Spinal cord (tissue), 9 donors: ENCODE measurements at regions not wholly inside any gene's neighbourhood (a gene's known extent, or its start where the extent isn't known, plus 50 kb on each side); places are given as distances from the start of the nearest gene placed in this dataset.
A peak's percentile ranks its signal among the peaks of the same experiment; 100 is the strongest.

Experiments
- DNase-seq, 6 donors: peaks; one replicate each; pipeline versions ENCODE4 v3.0.0 to v3.0.0-alpha.2; 2013 to 2015; ENCODE audit warnings: low spot score in 6 of 6, low read depth in 4 of 6
- H3K27ac ChIP-seq: one replicate; pipeline ENCODE4 v1.5.1; 2013; ENCODE audit warnings: low read depth, low read length, control low read depth
- H3K27me3 ChIP-seq: one replicate; pipeline ENCODE4 v1.6.1; 2013; ENCODE audit warnings: low read length; ENCODE audit not compliant: control insufficient read depth, insufficient read depth
- H3K36me3 ChIP-seq: one replicate; pipeline ENCODE4 v1.6.1; 2013; ENCODE audit warnings: low read length; ENCODE audit not compliant: control insufficient read depth, insufficient read depth
- H3K4me1 ChIP-seq: one replicate; pipeline ENCODE4 v1.6.1; 2013; ENCODE audit warnings: low read length; ENCODE audit not compliant: control insufficient read depth, insufficient read depth
- H3K4me3 ChIP-seq: one replicate; pipeline ENCODE4 v1.5.1; 2013; ENCODE audit warnings: low read depth, low read length, control low read depth
- H3K9me3 ChIP-seq: one replicate; pipeline ENCODE4 v1.6.1; 2013; ENCODE audit warnings: low read length; ENCODE audit not compliant: control insufficient read depth, insufficient read depth
- WGBS: methylation state at CpG from one replicate; pipeline ENCODE4 v1.1.5; 2013; ENCODE audit warnings: missing lambda C conversion rate; ENCODE audit not compliant: insufficient coverage; 5-methylcytosine and 5-hydroxymethylcytosine counted together
- donor health status: healthy.

DNA sequence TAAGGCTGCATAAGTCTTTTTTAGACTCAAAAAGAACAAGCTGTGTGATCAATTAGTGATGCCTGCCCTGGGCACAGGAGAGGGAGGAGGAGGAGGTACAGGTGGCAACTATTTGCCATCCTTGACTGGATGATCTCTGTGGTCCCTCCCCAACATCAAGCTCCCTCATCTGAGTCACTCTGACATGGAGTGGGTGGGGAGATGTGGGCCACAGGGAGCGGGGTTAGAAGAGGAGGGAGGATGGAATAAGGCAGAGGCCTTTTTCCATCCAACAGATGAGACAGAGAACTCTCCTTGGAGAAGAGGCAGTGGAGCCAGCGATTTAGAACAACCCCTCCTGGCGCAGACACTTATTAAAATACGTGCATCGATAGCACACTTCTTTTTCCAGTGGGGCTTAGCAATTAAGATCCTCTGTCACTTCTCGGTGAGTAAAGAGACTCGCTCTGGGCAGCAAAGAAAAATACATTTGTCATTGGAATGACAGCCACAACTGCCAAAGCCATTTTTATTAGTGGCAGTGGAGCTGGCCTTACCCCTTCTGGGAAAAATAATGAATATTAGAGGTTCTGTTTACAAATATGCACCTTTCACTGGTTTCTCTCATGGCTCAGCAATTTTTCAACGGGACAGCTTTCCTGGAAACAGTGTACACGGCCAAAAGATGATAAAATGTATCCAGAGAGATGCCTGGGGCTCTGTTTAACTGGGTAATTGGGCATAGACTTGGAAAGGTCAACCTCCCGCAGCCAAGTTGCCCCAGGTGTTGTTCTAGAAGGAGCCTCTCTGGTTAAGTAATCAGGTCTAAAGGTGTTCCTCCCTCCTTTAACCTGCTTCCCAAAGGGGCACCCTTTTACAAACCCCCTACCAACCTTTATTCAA lies 238.4 kb upstream of the CXCR4 start:
- no peaks in the 10 kb centered on the region for H3K36me3 ChIP-seq
- no peaks in the 10 kb centered on the region for H3K27me3 ChIP-seq
- H3K27ac ChIP-seq: no peak overlapping the region
- H3K9me3 ChIP-seq: no peaks in the 10 kb centered on the region
- 60% methylated on average over 4 of the region's 10 CpGs for WGBS
- H3K4me3 ChIP-seq: no peak overlapping the region
- peak in 1 of 6 donors; percentile 68 for DNase-seq
- H3K4me1 ChIP-seq: peaks cover 11% of the 10 kb centered on the region

DNA sequence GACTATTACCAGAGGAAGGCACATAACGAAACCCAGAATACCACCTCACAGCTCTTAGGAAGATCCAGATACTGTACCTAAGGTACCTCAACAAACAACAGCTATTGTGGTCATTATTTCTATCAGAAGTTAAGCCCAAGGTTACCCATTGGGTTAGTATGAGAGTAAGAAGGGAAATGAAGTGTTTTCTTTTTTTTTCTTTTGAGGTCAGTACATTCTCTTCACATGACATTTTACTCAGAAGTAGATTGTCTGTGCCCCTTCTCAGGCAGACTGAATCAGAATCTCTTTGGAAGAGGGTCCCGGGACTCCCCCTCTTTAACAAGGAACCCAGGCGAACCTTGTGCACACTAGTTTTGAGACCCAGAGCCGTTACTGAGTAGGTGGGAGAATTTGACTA lies 233.7 kb upstream of the CXCR4 start:
- WGBS: no CpG with 5 or more reads among the region's 4 CpGs
- peaks cover 11% of the 10 kb centered on the region for H3K4me1 ChIP-seq
- H3K4me3 ChIP-seq: no peak overlapping the region
- H3K36me3 ChIP-seq: no peaks in the 10 kb centered on the region
- no peak for DNase-seq
- H3K27ac ChIP-seq: no peak overlapping the region
- no peaks in the 10 kb centered on the region for H3K27me3 ChIP-seq
- no peaks in the 10 kb centered on the region for H3K9me3 ChIP-seq

DNA sequence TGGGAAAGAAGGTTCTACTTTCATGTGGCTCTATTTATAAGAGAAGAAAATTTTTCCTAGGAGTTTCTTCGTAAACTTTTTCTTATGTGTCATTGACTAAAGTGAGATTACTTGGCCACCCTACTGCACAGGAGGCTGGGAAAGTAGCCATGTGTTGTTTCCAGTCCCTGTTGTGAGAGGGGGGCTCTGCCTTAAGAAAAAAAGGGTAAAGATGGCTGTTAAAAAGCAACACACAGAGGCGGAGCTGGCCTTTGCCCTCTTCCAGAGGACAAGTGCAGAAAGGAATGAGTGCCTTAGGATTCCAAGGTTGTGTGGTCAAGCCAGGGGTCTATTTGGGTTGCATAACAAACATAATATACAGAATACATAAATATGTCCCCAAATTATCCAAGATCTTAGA lies 230.0 kb upstream of the CXCR4 start:
- no peak overlapping the region for H3K27ac ChIP-seq
- no peaks in the 10 kb centered on the region for H3K9me3 ChIP-seq
- DNase-seq: peak in 1 of 6 donors; percentile 33
- 100% methylated on average over 2 of the region's 2 CpGs for WGBS
- no peak overlapping the region for H3K4me3 ChIP-seq
- no peaks in the 10 kb centered on the region for H3K27me3 ChIP-seq
- no peaks in the 10 kb centered on the region for H3K4me1 ChIP-seq
- no peaks in the 10 kb centered on the region for H3K36me3 ChIP-seq

DNA sequence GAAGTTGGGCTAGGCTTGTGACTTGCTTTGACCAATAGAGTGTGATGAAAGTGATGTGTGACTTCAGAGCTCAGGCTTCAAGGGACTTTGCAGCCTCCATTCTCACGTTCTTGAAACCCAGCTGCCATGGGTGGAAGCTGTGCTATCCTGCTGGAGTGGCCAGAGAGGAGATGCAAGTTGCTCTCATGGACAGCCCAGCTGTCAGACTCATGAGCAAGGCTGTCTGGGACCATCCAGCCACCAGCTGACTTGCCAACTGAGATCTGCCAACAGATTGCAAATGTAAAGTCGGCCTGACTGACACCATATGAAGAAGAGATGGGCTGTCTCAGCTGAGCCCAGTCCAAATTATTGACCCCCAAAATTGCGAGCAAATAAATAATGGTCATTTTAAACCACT lies 226.4 kb upstream of the CXCR4 start:
- no peaks in the 10 kb centered on the region for H3K36me3 ChIP-seq
- DNase-seq: no peak
- H3K4me1 ChIP-seq: no peaks in the 10 kb centered on the region
- no peak overlapping the region for H3K4me3 ChIP-seq
- no peaks in the 10 kb centered on the region for H3K27me3 ChIP-seq
- WGBS: 88% methylated on average over 2 of the region's 3 CpGs
- no peaks in the 10 kb centered on the region for H3K9me3 ChIP-seq
- H3K27ac ChIP-seq: no peak overlapping the region

DNA sequence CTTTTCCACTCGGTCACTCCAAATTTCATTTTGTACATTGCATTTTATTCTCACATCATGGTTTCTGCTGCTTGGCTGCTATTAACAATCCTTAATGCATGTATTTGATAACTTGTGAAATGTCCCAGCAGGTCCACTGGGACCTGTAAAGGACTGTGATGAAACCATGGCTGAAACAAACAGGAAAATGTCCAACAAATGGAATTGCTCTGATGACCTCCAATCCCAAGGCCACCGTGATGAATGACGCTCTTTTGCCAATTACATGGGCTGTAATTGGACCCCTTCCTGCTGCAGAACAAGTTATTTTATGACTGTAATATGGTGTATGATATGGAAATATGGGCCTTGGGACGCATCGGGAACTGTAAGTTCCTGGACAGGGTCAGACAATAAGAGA lies 224.2 kb upstream of the CXCR4 start:
- Histone ChIP-seq H3K4me1 (no peaks in the 10 kb centered on the region), H3K27me3 (no peaks in the 10 kb centered on the region), H3K9me3 (peaks cover 3% of the 10 kb centered on the region), H3K36me3 (no peaks in the 10 kb centered on the region), H3K4me3 (no peak overlapping the region), H3K27ac (no peak overlapping the region)
- peak in 1 of 6 donors; percentile 79 for DNase-seq
- 85% methylated on average over 4 of the region's 5 CpGs for WGBS

DNA sequence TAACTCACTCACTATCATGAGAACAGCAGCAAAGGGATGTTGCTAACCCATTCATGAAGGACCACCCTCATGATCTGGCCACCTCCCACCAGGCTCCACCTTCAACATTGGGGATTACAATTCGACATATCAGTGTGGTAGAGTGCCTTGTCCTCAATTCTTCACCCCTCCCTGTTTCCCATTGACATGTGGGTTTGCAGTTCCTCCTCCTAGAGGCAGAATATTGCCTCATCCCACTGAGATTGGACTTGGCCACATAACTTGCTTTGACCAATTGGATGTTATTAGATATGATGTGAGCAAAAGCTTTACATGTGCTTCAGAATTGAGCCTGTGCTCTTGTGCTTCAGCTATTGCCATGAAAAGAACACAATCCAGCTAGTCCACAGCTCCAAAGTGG lies 217.0 kb upstream of the CXCR4 start:
- WGBS: 100% methylated on average over 1 of the region's 1 CpG
- Histone ChIP-seq H3K27ac (no peak overlapping the region), H3K4me1 (no peaks in the 10 kb centered on the region), H3K36me3 (no peaks in the 10 kb centered on the region), H3K9me3 (peaks cover 3% of the 10 kb centered on the region), H3K27me3 (no peaks in the 10 kb centered on the region), H3K4me3 (no peak overlapping the region)
- no peak for DNase-seq

DNA sequence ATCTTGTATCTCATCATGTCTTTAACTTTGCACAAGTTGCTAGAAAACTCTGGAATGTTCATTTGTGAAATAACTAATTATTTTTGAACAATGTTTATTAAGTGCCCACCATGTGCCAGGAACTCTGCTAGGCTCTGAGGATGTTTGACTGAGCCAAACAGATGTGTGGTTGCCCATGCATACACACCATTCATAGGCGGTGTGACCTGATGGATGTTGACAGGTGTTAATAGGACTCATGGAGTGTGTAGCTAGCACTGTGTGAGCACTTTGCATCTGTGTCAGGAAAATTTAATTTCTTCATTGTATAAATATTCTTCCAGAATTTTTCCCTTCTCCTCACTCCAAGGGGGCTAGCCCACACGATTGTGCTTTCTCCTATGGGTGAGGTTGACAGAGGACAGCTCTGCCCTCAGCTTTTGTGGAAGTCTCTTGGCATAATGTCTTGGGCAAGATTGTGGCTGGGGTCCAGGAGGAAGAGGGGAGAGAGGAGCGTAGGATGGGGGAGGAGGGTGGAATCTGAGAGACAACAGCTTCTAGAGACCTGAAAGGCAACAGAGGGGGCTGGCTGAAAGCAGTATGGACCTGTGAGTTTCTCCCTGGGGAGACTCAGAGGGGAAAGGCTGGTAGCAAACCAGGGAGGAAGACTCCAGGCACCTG lies 214.6 kb upstream of the CXCR4 start:
- 64% methylated on average over 1 of the region's 3 CpGs for WGBS
- Histone ChIP-seq H3K27ac (no peak overlapping the region), H3K27me3 (no peaks in the 10 kb centered on the region), H3K36me3 (no peaks in the 10 kb centered on the region), H3K4me1 (no peaks in the 10 kb centered on the region), H3K9me3 (no peaks in the 10 kb centered on the region), H3K4me3 (no peak overlapping the region)
- no peak for DNase-seq

DNA sequence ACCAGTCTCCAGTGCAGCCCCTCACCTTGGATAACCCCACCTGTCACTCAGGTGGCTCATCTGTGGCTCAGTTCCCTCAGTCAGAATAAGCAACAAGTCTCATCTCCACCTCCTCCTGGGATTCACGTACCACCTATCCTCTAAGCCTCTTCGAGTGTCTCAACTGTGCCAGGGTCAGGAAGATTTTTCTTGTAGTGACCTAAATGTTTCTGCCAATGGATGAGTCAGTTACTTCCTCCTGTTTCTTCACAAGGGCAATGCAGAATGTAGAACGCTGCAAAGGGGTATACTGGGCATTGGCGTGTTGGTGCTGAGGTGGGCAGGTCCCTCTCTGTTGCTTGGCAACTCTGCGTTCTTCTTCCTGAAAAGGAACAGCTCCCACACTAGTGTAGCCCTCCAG lies 213.3 kb upstream of the CXCR4 start:
- WGBS: 79% methylated on average over 3 of the region's 5 CpGs
- no peaks in the 10 kb centered on the region for H3K4me1 ChIP-seq
- H3K27ac ChIP-seq: no peak overlapping the region
- no peak for DNase-seq
- no peaks in the 10 kb centered on the region for H3K9me3 ChIP-seq
- H3K36me3 ChIP-seq: no peaks in the 10 kb centered on the region
- no peak overlapping the region for H3K4me3 ChIP-seq
- no peaks in the 10 kb centered on the region for H3K27me3 ChIP-seq

DNA sequence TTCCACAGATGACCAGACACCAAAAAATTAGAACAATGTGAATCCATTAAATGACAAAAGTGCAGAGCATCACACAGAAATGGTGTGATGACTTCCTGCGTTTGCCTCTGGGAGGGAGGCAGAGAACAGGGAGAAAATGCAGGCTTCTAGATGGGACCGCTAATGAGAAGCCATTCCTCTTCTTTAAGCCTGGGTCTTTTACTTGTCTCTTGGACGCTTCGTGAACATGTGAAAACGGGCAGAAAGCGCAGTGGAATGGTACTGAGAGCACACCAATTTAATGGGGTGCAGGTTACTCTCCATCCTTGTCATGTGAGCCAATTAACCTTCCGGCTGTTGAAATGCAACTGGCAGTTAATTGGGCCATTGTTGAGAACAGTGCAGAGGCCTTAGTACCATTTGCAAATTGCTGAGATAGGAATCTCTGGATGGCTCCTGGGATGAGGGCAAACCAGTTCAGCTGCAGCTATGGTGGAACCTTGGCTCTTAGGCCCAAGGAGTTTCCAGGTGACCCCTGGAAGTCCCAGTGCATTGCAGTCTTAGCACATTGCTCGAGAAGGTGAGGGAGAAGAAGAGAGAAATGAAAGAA lies 210.4 kb upstream of the CXCR4 start:
- Histone ChIP-seq H3K36me3 (no peaks in the 10 kb centered on the region), H3K27ac (no peak overlapping the region), H3K4me1 (no peaks in the 10 kb centered on the region), H3K27me3 (no peaks in the 10 kb centered on the region), H3K9me3 (no peaks in the 10 kb centered on the region), H3K4me3 (no peak overlapping the region)
- 68% methylated on average over 7 of the region's 8 CpGs for WGBS
- DNase-seq: peak in 1 of 6 donors; percentile 55
